T-helper 1 cell treated with Interleukin-12 subunit alpha and Interleukin-12 subunit beta and Interleukin-4 antibody, amounts not matched to agents 30 ng/mL and 1 ng/mL, for 36 hours (primary cell): ENCODE measurements at regions not wholly inside any gene's neighbourhood (a gene's known extent, or its start where the extent isn't known, plus 50 kb on each side); places are given as distances from the start of the nearest gene placed in this dataset.
"Not testable (repeated sequence)": the region's sequence is repeated elsewhere in the genome, so short reads cannot be mapped to it uniquely, and the experiment has no call there.

Source experiments
- intact Hi-C: fragments of 100-400 bp; cut with micrococcal nuclease; formaldehyde crosslinking; loops from one replicate; pipeline ENCODE4 v1.15.1; 2024

- intact Hi-C loops: no loop called here
Observed at GRCh38 chr15:26261413-26261812, 398.3 kb upstream of the ATP10A start.

- intact Hi-C loops: loop anchor here (1.0 kb wide), 1 partner anchor 752 kb away; no protein-coding TSS in a partner anchor
Observed at GRCh38 chr15:26260517-26261133, 397.5 kb upstream of the ATP10A start.

- intact Hi-C loops: no loop called here
Observed at GRCh38 chr15:26259581-26259980, 396.5 kb upstream of the ATP10A start.

GRCh38 chr15:26244782-26245181 lies 381.7 kb upstream of the ATP10A start:
- intact Hi-C loops: not testable (repeated sequence)

- intact Hi-C loops: no loop called here
Observed at GRCh38 chr15:26243382-26243781, 380.3 kb upstream of the ATP10A start.

- intact Hi-C loops: no loop called here
Observed at GRCh38 chr15:26242565-26243071, 379.5 kb upstream of the ATP10A start.

GRCh38 chr15:26235864-26236263 lies 372.7 kb upstream of the ATP10A start:
- intact Hi-C loops: no loop called here

GRCh38 chr15:26234976-26235767 lies 372.0 kb upstream of the ATP10A start:
- intact Hi-C loops: no loop called here

GRCh38 chr15:26232691-26233090 lies 369.6 kb upstream of the ATP10A start:
- intact Hi-C loops: no loop called here

GRCh38 chr15:26231096-26231495 lies 368.0 kb upstream of the ATP10A start:
- intact Hi-C loops: no loop called here

- intact Hi-C loops: no loop called here
Observed at GRCh38 chr15:26224266-26224665, 361.1 kb upstream of the ATP10A start.

GRCh38 chr15:26223720-26224119 lies 360.6 kb upstream of the ATP10A start:
- intact Hi-C loops: no loop called here

- intact Hi-C loops: no loop called here
Observed at GRCh38 chr15:26222781-26223180, 359.7 kb upstream of the ATP10A start.

- intact Hi-C loops: not testable (repeated sequence)
Observed at GRCh38 chr15:26217043-26217442, 353.9 kb upstream of the ATP10A start.

GRCh38 chr15:26214290-26214689 lies 351.2 kb upstream of the ATP10A start:
- intact Hi-C loops: no loop called here

- intact Hi-C loops: no loop called here
Observed at GRCh38 chr15:26213427-26213826, 350.3 kb upstream of the ATP10A start.

GRCh38 chr15:26212109-26212508 lies 349.0 kb upstream of the ATP10A start:
- intact Hi-C loops: no loop called here

- intact Hi-C loops: no loop called here
Observed at GRCh38 chr15:26210980-26211379, 347.9 kb upstream of the ATP10A start.

GRCh38 chr15:26201177-26201858 lies 338.2 kb upstream of the ATP10A start:
- intact Hi-C loops: no loop called here

GRCh38 chr15:26200427-26200826 lies 337.3 kb upstream of the ATP10A start:
- intact Hi-C loops: no loop called here

- intact Hi-C loops: no loop called here
Observed at GRCh38 chr15:26197719-26198118, 334.6 kb upstream of the ATP10A start.

GRCh38 chr15:26197060-26197459 lies 333.9 kb upstream of the ATP10A start:
- intact Hi-C loops: no loop called here
